Ectodermal cell (in vitro differentiated cells): ENCODE measurements at regions not wholly inside any gene's neighbourhood (a gene's known extent, or its start where the extent isn't known, plus 50 kb on each side); places are given as distances from the start of the nearest gene placed in this dataset.

Experiments
- H3K27ac ChIP-seq: 2 replicates; pipeline ENCODE4 v1.7.0; 2013; ENCODE audit warnings: mild to moderate bottlenecking, low read depth, low read length; ENCODE audit not compliant: insufficient read depth, poor library complexity, severe bottlenecking
- H3K27me3 ChIP-seq: 2 replicates; pipeline ENCODE4 v1.7.0; 2013; ENCODE audit warnings: mild to moderate bottlenecking, low read length; ENCODE audit not compliant: insufficient read depth, control insufficient read depth, poor library complexity, severe bottlenecking
- H3K36me3 ChIP-seq: one replicate; pipeline ENCODE4 v1.7.0; 2013; ENCODE audit warnings: low read length; ENCODE audit not compliant: control insufficient read depth, insufficient read depth
- H3K4me1 ChIP-seq: one replicate; pipeline ENCODE4 v1.7.0; 2013; ENCODE audit warnings: low read length; ENCODE audit not compliant: control insufficient read depth, insufficient read depth
- H3K4me3 ChIP-seq: 2 replicates; pipeline ENCODE4 v1.7.0; 2013; ENCODE audit warnings: low read depth, low read length, control low read depth; ENCODE audit not compliant: insufficient read depth
- H3K9me3 ChIP-seq: 2 replicates; pipeline ENCODE4 v1.7.0; 2013; ENCODE audit warnings: mild to moderate bottlenecking, low read length, moderate library complexity; ENCODE audit not compliant: control insufficient read depth
- WGBS, 2 experiments: methylation state at CpG; one replicate each; pipeline ENCODE4 v1.1.7; 2013; ENCODE audit warnings: missing lambda C conversion rate in 2 of 2; 5-methylcytosine and 5-hydroxymethylcytosine counted together

DNA sequence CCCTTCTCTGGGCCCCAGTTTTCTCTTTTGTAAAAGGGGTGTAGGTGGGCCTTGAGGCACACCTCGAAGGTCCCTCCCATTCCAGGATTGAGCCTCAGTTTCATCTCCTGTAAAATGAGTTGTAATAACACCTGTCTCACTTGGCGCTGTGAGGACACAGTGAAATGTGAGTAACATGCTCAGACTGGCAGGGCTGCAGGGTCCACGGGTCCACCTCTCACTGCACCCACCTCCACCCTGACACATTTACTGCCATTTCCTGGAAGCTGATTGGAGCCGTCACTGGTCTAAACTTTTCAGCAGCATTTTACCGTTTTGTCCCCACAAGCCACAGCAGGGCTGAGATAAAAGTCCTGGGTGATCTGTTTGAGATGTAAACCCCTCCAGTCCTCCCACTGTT, 398.0 kb downstream of the PTPRU start:
- 89 to 94% methylated on average over 5 of the region's 5 CpGs for WGBS, 2 experiments
- Histone ChIP-seq H3K27me3 (no peaks in the 10 kb centered on the region), H3K36me3 (no peaks in the 10 kb centered on the region)

GRCh38 chr1:29633771-29634170, 397.4 kb downstream of the PTPRU start:
- Histone ChIP-seq H3K4me3 (no peak overlapping the region), H3K27me3 (no peaks in the 10 kb centered on the region), H3K9me3 (no peaks in the 10 kb centered on the region), H3K4me1 (no peaks in the 10 kb centered on the region), H3K36me3 (no peaks in the 10 kb centered on the region), H3K27ac (no peak overlapping the region)
- 84 to 88% methylated on average over 4 of the region's 4 CpGs for WGBS, 2 experiments

More for the DNA sequence above, 398.0 kb downstream of the PTPRU start:
- H3K27ac ChIP-seq, result no peak overlapping the region
- H3K4me3 ChIP-seq, result no peak overlapping the region
- no peaks in the 10 kb centered on the region for H3K9me3 ChIP-seq
- no peaks in the 10 kb centered on the region for H3K4me1 ChIP-seq

DNA sequence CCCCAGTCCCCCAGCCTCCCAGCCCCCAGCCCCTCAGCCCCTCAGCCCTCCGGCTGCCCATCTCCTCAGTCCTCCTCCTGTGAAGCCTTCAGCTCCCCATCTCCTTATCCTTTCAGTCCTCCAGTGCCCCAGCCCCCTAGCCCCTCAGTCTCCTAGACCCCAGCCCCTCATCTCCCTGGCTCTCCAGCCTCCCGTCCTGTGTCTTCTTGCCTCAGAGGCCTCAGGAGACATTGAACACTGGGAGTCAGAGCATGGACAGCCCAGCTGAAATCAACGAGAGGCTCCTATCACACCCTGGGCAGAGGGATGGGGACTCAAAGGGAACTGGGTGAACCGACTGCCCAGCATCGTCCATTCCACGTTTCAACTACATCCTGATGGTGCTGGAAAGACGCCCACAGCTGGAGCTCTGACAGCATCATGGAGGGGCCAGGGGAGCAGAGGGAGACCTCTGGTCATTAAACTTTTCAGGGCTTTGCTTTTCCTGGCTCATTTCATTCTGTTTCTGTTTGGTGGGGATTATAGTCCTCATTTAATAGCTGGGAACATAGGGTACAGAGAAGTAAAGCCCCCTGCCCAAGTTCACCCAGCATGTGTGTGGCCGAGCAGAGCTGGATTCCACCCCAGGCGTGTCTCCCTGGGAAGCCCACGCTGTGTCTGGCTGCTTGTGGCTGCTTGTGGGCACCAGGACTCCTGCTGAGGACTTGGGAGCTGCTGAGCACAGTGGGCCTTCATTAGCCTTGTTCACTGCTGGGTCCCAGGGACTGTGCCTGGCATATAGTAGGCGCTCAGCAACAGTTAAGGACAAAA, 396.7 kb downstream of the PTPRU start:
- H3K4me3 ChIP-seq, result no peak overlapping the region
- no peaks in the 10 kb centered on the region for H3K36me3 ChIP-seq
- no peak overlapping the region for H3K27ac ChIP-seq
- WGBS, 2 experiments, result 89 to 90% methylated on average over 11 of the region's 11 CpGs
- H3K4me1 ChIP-seq, result no peaks in the 10 kb centered on the region
- no peaks in the 10 kb centered on the region for H3K27me3 ChIP-seq
- no peaks in the 10 kb centered on the region for H3K9me3 ChIP-seq

GRCh38 chr1:29631836-29632805, 395.8 kb downstream of the PTPRU start:
- H3K27me3 ChIP-seq, result no peaks in the 10 kb centered on the region
- no peaks in the 10 kb centered on the region for H3K4me1 ChIP-seq
- H3K27ac ChIP-seq, result no peak overlapping the region
- 88 to 92% methylated on average over 9 of the region's 9 CpGs for WGBS, 2 experiments
- no peaks in the 10 kb centered on the region for H3K36me3 ChIP-seq
- H3K4me3 ChIP-seq, result no peak overlapping the region
- H3K9me3 ChIP-seq, result no peaks in the 10 kb centered on the region

DNA sequence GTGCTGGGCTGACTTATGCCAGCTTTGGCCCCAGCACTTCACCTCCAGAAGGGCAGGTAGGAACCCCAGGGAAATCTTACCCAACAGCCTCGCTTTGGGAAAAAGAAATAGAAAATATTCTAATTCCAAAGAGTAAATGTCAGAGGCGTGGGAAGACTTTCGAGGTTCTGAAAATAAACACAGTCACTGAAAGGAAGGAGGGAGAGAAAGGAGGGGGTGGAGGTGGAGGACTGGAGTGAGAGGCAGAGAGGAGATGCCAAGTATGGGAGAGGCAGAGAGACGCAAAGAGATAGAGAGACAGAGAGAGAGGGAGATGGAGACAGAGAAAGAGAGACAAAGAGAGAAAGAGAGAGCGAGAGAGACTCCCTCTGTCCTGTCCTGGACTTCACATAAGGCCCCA, 395.0 kb downstream of the PTPRU start:
- Histone ChIP-seq H3K36me3 (no peaks in the 10 kb centered on the region), H3K4me1 (no peaks in the 10 kb centered on the region), H3K27me3 (no peaks in the 10 kb centered on the region), H3K9me3 (no peaks in the 10 kb centered on the region), H3K4me3 (no peak overlapping the region), H3K27ac (no peak overlapping the region)
- WGBS, 2 experiments, result 89 to 92% methylated on average over 5 of the region's 5 CpGs

DNA sequence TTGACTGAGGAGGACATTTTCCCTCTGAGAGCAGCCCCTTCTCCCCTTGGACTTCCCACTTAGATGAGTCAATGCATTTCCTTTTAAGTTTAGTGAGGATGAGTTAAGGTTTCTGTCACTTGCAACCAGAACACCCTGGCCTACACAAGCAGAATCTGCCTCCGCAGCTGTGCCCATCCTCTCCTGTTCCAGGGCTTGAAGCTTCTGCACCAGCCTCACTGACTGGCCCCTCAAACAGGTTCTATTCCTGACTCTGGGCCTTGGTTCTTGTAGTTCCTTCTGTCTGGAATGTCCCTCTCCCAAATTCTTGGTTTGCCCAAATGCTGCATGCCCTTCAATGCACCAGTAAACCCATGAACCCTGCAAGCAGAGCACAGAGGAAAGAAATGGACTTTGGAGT, 394.4 kb downstream of the PTPRU start:
- Histone ChIP-seq H3K27me3 (no peaks in the 10 kb centered on the region), H3K4me1 (no peaks in the 10 kb centered on the region), H3K36me3 (no peaks in the 10 kb centered on the region), H3K27ac (no peak overlapping the region), H3K9me3 (no peaks in the 10 kb centered on the region), H3K4me3 (no peak overlapping the region)
- WGBS, 2 experiments, result 95 to 97% methylated on average over 1 of the region's 1 CpG

GRCh38 chr1:29629814-29630516, 393.6 kb downstream of the PTPRU start:
- H3K36me3 ChIP-seq, result no peaks in the 10 kb centered on the region

GRCh38 chr1:29629401-29629800, 393.1 kb downstream of the PTPRU start:
- Histone ChIP-seq H3K4me3 (no peak overlapping the region), H3K36me3 (no peaks in the 10 kb centered on the region), H3K27me3 (no peaks in the 10 kb centered on the region), H3K4me1 (no peaks in the 10 kb centered on the region), H3K27ac (no peak overlapping the region), H3K9me3 (no peaks in the 10 kb centered on the region)
- WGBS, 2 experiments, result 62 to 69% methylated on average over 4 of the region's 4 CpGs

More at GRCh38 chr1:29629814-29630516, 393.6 kb downstream of the PTPRU start:
- Histone ChIP-seq H3K27ac (no peak overlapping the region), H3K27me3 (no peaks in the 10 kb centered on the region), H3K9me3 (no peaks in the 10 kb centered on the region), H3K4me1 (no peaks in the 10 kb centered on the region), H3K4me3 (no peak overlapping the region)
- WGBS, 2 experiments, result 93 to 94% methylated on average over 8 of the region's 8 CpGs

GRCh38 chr1:29628190-29628589, 391.9 kb downstream of the PTPRU start:
- no peaks in the 10 kb centered on the region for H3K27me3 ChIP-seq
- no peak overlapping the region for H3K27ac ChIP-seq
- H3K4me1 ChIP-seq, result no peaks in the 10 kb centered on the region
- 69 to 70% methylated on average over 2 of the region's 2 CpGs for WGBS, 2 experiments
- no peak overlapping the region for H3K4me3 ChIP-seq
- no peaks in the 10 kb centered on the region for H3K36me3 ChIP-seq
- no peaks in the 10 kb centered on the region for H3K9me3 ChIP-seq

GRCh38 chr1:29626726-29627125, 390.4 kb downstream of the PTPRU start:
- H3K4me1 ChIP-seq, result no peaks in the 10 kb centered on the region
- 86 to 93% methylated on average over 5 of the region's 5 CpGs for WGBS, 2 experiments
- H3K27me3 ChIP-seq, result no peaks in the 10 kb centered on the region
- no peak overlapping the region for H3K4me3 ChIP-seq
- no peak overlapping the region for H3K27ac ChIP-seq
- no peaks in the 10 kb centered on the region for H3K36me3 ChIP-seq
- no peaks in the 10 kb centered on the region for H3K9me3 ChIP-seq
